OCI-LY7 (cell line): ENCODE measurements at regions not wholly inside any gene's neighbourhood (a gene's known extent, or its start where the extent isn't known, plus 50 kb on each side); places are given as distances from the start of the nearest gene placed in this dataset.

Experiments used
- BruUV-seq: library from RNA; stranded (reverse); fragments of 400-500 nt; replicated peaks from 2 replicates; lab custom pipeline; 2021; lab: Mats Ljungman, UMichigan
- CTCF ChIA-PET: fragments of 300-600 bp; sonication (Branson Sonifier 250); formaldehyde crosslinking; loops from one replicate; lab custom pipeline; 2022; ENCODE audit warnings: antibody characterized with exemption; ENCODE audit not compliant: unreplicated experiment; lab: Charles Lee
- POLR2A ChIA-PET: fragments of 300-600 bp; sonication (Branson Sonifier 250); formaldehyde crosslinking; loops from one replicate; lab custom pipeline; 2022; ENCODE audit warnings: antibody characterized with exemption; lab: Charles Lee
- DNase-seq: peaks from one replicate; pipeline ENCODE4 v3.0.0-alpha.2; 2015; ENCODE audit warnings: low spot score
- H2AFZ ChIP-seq: fragments of 200-600 bp; sonication (generic), shearing (Covaris generic); 2 replicates; pipeline ENCODE4 v1.6.1; 2014; ENCODE audit warnings: mild to moderate bottlenecking, antibody characterized with exemption, low read length, moderate library complexity
- H3K27ac ChIP-seq: fragments of 200-600 bp; sonication (generic); 2 replicates; pipeline ENCODE4 v1.5.1; 2014; ENCODE audit warnings: mixed run types, low read depth, mild to moderate bottlenecking, moderate library complexity, low read length, inconsistent platforms; ENCODE audit not compliant: poor library complexity, severe bottlenecking
- H3K36me3 ChIP-seq: fragments of 200-600 bp; sonication (generic); 2 replicates; pipeline ENCODE4 v1.6.1; 2014; ENCODE audit warnings: mild to moderate bottlenecking, antibody characterized with exemption, low read length, moderate library complexity, mixed read lengths; ENCODE audit not compliant: insufficient read depth
- H3K4me1 ChIP-seq: fragments of 200-600 bp; sonication (generic); 2 replicates; pipeline ENCODE4 v1.5.1; 2014; ENCODE audit warnings: mild to moderate bottlenecking, low read length; ENCODE audit not compliant: insufficient read depth, poor library complexity, severe bottlenecking
- H3K4me2 ChIP-seq: fragments of 200-600 bp; sonication (generic); 2 replicates; pipeline ENCODE4 v1.6.1; 2014; ENCODE audit warnings: mild to moderate bottlenecking, low read length
- H3K4me3 ChIP-seq: fragments of 200-600 bp; sonication (generic); 2 replicates; pipeline ENCODE4 v1.5.1; 2014; ENCODE audit warnings: mild to moderate bottlenecking, low read depth, low read length; ENCODE audit not compliant: poor library complexity, severe bottlenecking
- H3K79me2 ChIP-seq: fragments of 200-600 bp; sonication (generic); 2 replicates; pipeline ENCODE4 v1.6.1; 2016; ENCODE audit warnings: low read depth, mild to moderate bottlenecking, low read length, moderate library complexity, mixed read lengths; ENCODE audit not compliant: insufficient read depth
- H3K9me2 ChIP-seq: fragments of 200-600 bp; sonication (generic); 2 replicates; pipeline ENCODE4 v1.6.1; 2016; ENCODE audit warnings: mild to moderate bottlenecking, low read length, mixed read lengths; ENCODE audit not compliant: insufficient read depth
- H3K9me3 ChIP-seq: fragments of 200-600 bp; sonication (generic); 2 replicates; pipeline ENCODE4 v1.6.1; 2014; ENCODE audit warnings: mild to moderate bottlenecking, mixed run types, low read length, mixed read lengths
- H4K20me1 ChIP-seq: fragments of 200-600 bp; sonication (generic); 2 replicates; pipeline ENCODE4 v1.6.1; 2014; ENCODE audit warnings: mild to moderate bottlenecking, antibody characterized with exemption, low read length, moderate library complexity, mixed read lengths; ENCODE audit not compliant: insufficient read depth
- CTCF ChIP-seq: fragments of 200-600 bp; sonication (generic); conservative IDR thresholded peaks from 2 replicates; pipeline ENCODE4 v1.5.1; 2014; ENCODE audit warnings: mild to moderate bottlenecking, antibody characterized with exemption, low read length, moderate library complexity, mixed read lengths
- EZH2phosphoT487 ChIP-seq: fragments of 200-600 bp; sonication (generic); IDR thresholded peaks from 2 replicates; pipeline ENCODE4 v1.6.1; 2018; ENCODE audit warnings: low read depth, borderline replicate concordance, mild to moderate bottlenecking, mixed run types, antibody characterized with exemption, low read length, moderate library complexity, mixed read lengths
- intact Hi-C: fragments of 100-400 bp; cut with micrococcal nuclease; formaldehyde crosslinking; loops from one replicate; pipeline ENCODE4 v1.10.0; 2022; ENCODE audit not compliant: unreplicated experiment

- ChIA-PET POLR2A (interaction anchor here (1.6 kb wide), 1 partner anchor 11 kb away, joined by 5 read pairs; no protein-coding TSS in a partner anchor), CTCF (no interaction called here)
- no peak overlapping the region for H3K27ac ChIP-seq
- intact Hi-C loops, result no loop called here
- no peaks in the 10 kb centered on the region for H4K20me1 ChIP-seq
- no peaks in the 10 kb centered on the region for H3K9me2 ChIP-seq
- no peak overlapping the region for H3K4me3 ChIP-seq
- H3K4me2 ChIP-seq, result no peak overlapping the region
- H2AFZ ChIP-seq, result no peak overlapping the region
- BruUV-seq, result no TSS peak
- no peaks in the 10 kb centered on the region for H3K4me1 ChIP-seq
- H3K9me3 ChIP-seq, result no peaks in the 10 kb centered on the region
- H3K36me3 ChIP-seq, result no peaks in the 10 kb centered on the region
- no peaks in the 10 kb centered on the region for H3K79me2 ChIP-seq
- TF ChIP-seq EZH2phosphoT487 (no peak), CTCF (no peak)
- DNase-seq, result no peak
These were observed 359.8 kb upstream of the ASIC2 start for GRCh38 chr17:33652731-33653398.

GRCh38 chr17:33653399-33653788 is 360.3 kb upstream of the ASIC2 start:
- Histone ChIP-seq H2AFZ (no peak overlapping the region), H3K79me2 (no peaks in the 10 kb centered on the region), H3K9me2 (no peaks in the 10 kb centered on the region), H3K36me3 (no peaks in the 10 kb centered on the region), H3K27ac (no peak overlapping the region), H3K9me3 (no peaks in the 10 kb centered on the region), H3K4me1 (no peaks in the 10 kb centered on the region), H3K4me3 (no peak overlapping the region), H3K4me2 (no peak overlapping the region), H4K20me1 (no peaks in the 10 kb centered on the region)
- BruUV-seq, result no TSS peak
- CTCF ChIA-PET, result no interaction called here
- DNase-seq, result no peak
- POLR2A ChIA-PET, result interaction anchor here (1.6 kb wide), 1 partner anchor 11 kb away, joined by 5 read pairs; no protein-coding TSS in a partner anchor
- TF ChIP-seq EZH2phosphoT487 (no peak), CTCF (no peak)
- intact Hi-C loops, result no loop called here

- no peak overlapping the region for H2AFZ ChIP-seq
- ChIA-PET POLR2A (no interaction called here), CTCF (no interaction called here)
- no peak for DNase-seq
- no peak for TF ChIP-seq CTCF
- TF ChIP-seq EZH2phosphoT487, result no peak
- BruUV-seq, result no TSS peak
- H3K4me1 ChIP-seq, result no peaks in the 10 kb centered on the region
- no peaks in the 10 kb centered on the region for H3K79me2 ChIP-seq
- H3K36me3 ChIP-seq, result no peaks in the 10 kb centered on the region
- no peak overlapping the region for H3K27ac ChIP-seq
- no peaks in the 10 kb centered on the region for H4K20me1 ChIP-seq
- H3K9me2 ChIP-seq, result no peaks in the 10 kb centered on the region
- no peak overlapping the region for H3K4me2 ChIP-seq
- no peak overlapping the region for H3K4me3 ChIP-seq
- no peaks in the 10 kb centered on the region for H3K9me3 ChIP-seq
- intact Hi-C loops, result no loop called here
These were observed 364.1 kb upstream of the ASIC2 start for GRCh38 chr17:33657181-33657580.
